IPS-20b (cell line): ENCODE measurements at regions not wholly inside any gene's neighbourhood (a gene's known extent, or its start where the extent isn't known, plus 50 kb on each side); places are given as distances from the start of the nearest gene placed in this dataset.

Experiments used
- H3K27ac ChIP-seq: one replicate; pipeline ENCODE4 v1.5.1; 2013; ENCODE audit warnings: low read length
- H3K27me3 ChIP-seq: 2 replicates; pipeline ENCODE4 v1.6.1; 2013; ENCODE audit warnings: mild to moderate bottlenecking, low read length, inconsistent platforms; ENCODE audit not compliant: insufficient read depth
- H3K36me3 ChIP-seq: 2 replicates; pipeline ENCODE4 v1.6.1; 2013; ENCODE audit warnings: low read depth, mild to moderate bottlenecking, inconsistent platforms, low read length, moderate library complexity; ENCODE audit not compliant: insufficient read depth
- H3K4me1 ChIP-seq: 2 replicates; pipeline ENCODE4 v1.6.1; 2013; ENCODE audit warnings: mild to moderate bottlenecking, control low read depth, inconsistent platforms, low read length, moderate library complexity; ENCODE audit not compliant: insufficient read depth
- H3K4me3 ChIP-seq: 2 replicates; pipeline ENCODE4 v1.5.1; 2013; ENCODE audit warnings: mild to moderate bottlenecking, low read length, inconsistent platforms
- H3K9ac ChIP-seq: 2 replicates; pipeline ENCODE4 v1.6.1; 2013; ENCODE audit warnings: low read depth, mild to moderate bottlenecking, inconsistent platforms, low read length, moderate library complexity
- H3K9me3 ChIP-seq: 2 replicates; pipeline ENCODE4 v1.6.1; 2013; ENCODE audit warnings: mild to moderate bottlenecking, low read depth, low read length, inconsistent platforms; ENCODE audit not compliant: insufficient read depth

- H3K9me3 ChIP-seq = no peaks in the 10 kb centered on the region
- H3K4me1 ChIP-seq = peaks cover 3% of the 10 kb centered on the region
- H3K27me3 ChIP-seq = no peaks in the 10 kb centered on the region; the same call in 1 of the 2 replicates
- H3K4me3 ChIP-seq = no peak overlapping the region
- no peak overlapping the region for H3K9ac ChIP-seq
- H3K36me3 ChIP-seq = no peaks in the 10 kb centered on the region
- H3K27ac ChIP-seq = no peak overlapping the region
Observed at GRCh38 chr10:121079226-121079625, 228.1 kb downstream of the WDR11 start.

- H3K27me3 ChIP-seq = no peaks in the 10 kb centered on the region; the same call in 1 of the 2 replicates
- H3K9ac ChIP-seq = no peak overlapping the region
Observed at GRCh38 chr10:121080281-121080891, 229.2 kb downstream of the WDR11 start.

GRCh38 chr10:121081306-121081705 lies 230.1 kb downstream of the WDR11 start:
- no peaks in the 10 kb centered on the region; the same call in 1 of the 2 replicates for H3K27me3 ChIP-seq
- no peaks in the 10 kb centered on the region for H3K36me3 ChIP-seq
- H3K4me3 ChIP-seq = no peak overlapping the region
- no peak overlapping the region for H3K27ac ChIP-seq
- H3K4me1 ChIP-seq = peaks cover 3% of the 10 kb centered on the region
- H3K9me3 ChIP-seq = no peaks in the 10 kb centered on the region
- H3K9ac ChIP-seq = no peak overlapping the region

More at GRCh38 chr10:121080281-121080891, 229.2 kb downstream of the WDR11 start:
- Histone ChIP-seq H3K36me3 (no peaks in the 10 kb centered on the region), H3K4me3 (no peak overlapping the region), H3K9me3 (no peaks in the 10 kb centered on the region), H3K4me1 (peaks cover 3% of the 10 kb centered on the region), H3K27ac (no peak overlapping the region)

- H3K4me1 ChIP-seq = peaks cover 3% of the 10 kb centered on the region
- no peaks in the 10 kb centered on the region for H3K9me3 ChIP-seq
- no peaks in the 10 kb centered on the region; the same call in 1 of the 2 replicates for H3K27me3 ChIP-seq
- H3K9ac ChIP-seq = no peak overlapping the region
- no peak overlapping the region for H3K27ac ChIP-seq
- H3K4me3 ChIP-seq = no peak overlapping the region
- no peaks in the 10 kb centered on the region for H3K36me3 ChIP-seq
Observed at GRCh38 chr10:121082984-121083383, 231.8 kb downstream of the WDR11 start.

GRCh38 chr10:121084016-121084674 lies 233.0 kb downstream of the WDR11 start:
- Histone ChIP-seq H3K9ac (no peak overlapping the region), H3K4me3 (no peak overlapping the region), H3K36me3 (no peaks in the 10 kb centered on the region), H3K27ac (no peak overlapping the region), H3K27me3 (no peaks in the 10 kb centered on the region), H3K4me1 (peaks cover 3% of the 10 kb centered on the region; the same call in 1 of the 2 replicates), H3K9me3 (no peaks in the 10 kb centered on the region)

GRCh38 chr10:121084675-121085070 lies 233.5 kb downstream of the WDR11 start:
- Histone ChIP-seq H3K9me3 (no peaks in the 10 kb centered on the region), H3K27me3 (no peaks in the 10 kb centered on the region), H3K4me1 (peaks cover 3% of the 10 kb centered on the region; the same call in 1 of the 2 replicates), H3K27ac (no peak overlapping the region), H3K9ac (no peak overlapping the region), H3K4me3 (no peak overlapping the region), H3K36me3 (no peaks in the 10 kb centered on the region)

GRCh38 chr10:121085367-121085766 lies 234.2 kb downstream of the WDR11 start:
- Histone ChIP-seq H3K9me3 (no peaks in the 10 kb centered on the region), H3K27ac (no peak overlapping the region), H3K27me3 (no peaks in the 10 kb centered on the region), H3K9ac (no peak overlapping the region), H3K36me3 (no peaks in the 10 kb centered on the region), H3K4me1 (peaks cover 3% of the 10 kb centered on the region; the same call in 1 of the 2 replicates), H3K4me3 (no peak overlapping the region)

GRCh38 chr10:121087129-121087528 lies 236.0 kb downstream of the WDR11 start:
- H3K4me1 ChIP-seq = peaks cover 3% of the 10 kb centered on the region; the same call in 1 of the 2 replicates
- H3K36me3 ChIP-seq = no peaks in the 10 kb centered on the region
- H3K9ac ChIP-seq = no peak overlapping the region
- no peaks in the 10 kb centered on the region for H3K27me3 ChIP-seq
- H3K9me3 ChIP-seq = no peaks in the 10 kb centered on the region
- no peak overlapping the region for H3K4me3 ChIP-seq
- H3K27ac ChIP-seq = no peak overlapping the region

- H3K27ac ChIP-seq = no peak overlapping the region
- no peak overlapping the region for H3K9ac ChIP-seq
- H3K27me3 ChIP-seq = no peaks in the 10 kb centered on the region
- H3K9me3 ChIP-seq = no peaks in the 10 kb centered on the region
- H3K4me3 ChIP-seq = no peak overlapping the region
- H3K4me1 ChIP-seq = peaks cover 3% of the 10 kb centered on the region
- no peaks in the 10 kb centered on the region for H3K36me3 ChIP-seq
Observed at GRCh38 chr10:121087688-121088087, 236.5 kb downstream of the WDR11 start.

- Histone ChIP-seq H3K27ac (no peak overlapping the region), H3K4me3 (no peak overlapping the region), H3K9ac (no peak overlapping the region), H3K4me1 (peaks cover 3% of the 10 kb centered on the region), H3K36me3 (no peaks in the 10 kb centered on the region), H3K9me3 (no peaks in the 10 kb centered on the region), H3K27me3 (no peaks in the 10 kb centered on the region)
Observed at GRCh38 chr10:121088524-121088923, 237.4 kb downstream of the WDR11 start.

GRCh38 chr10:121089434-121089833 lies 238.3 kb downstream of the WDR11 start:
- no peaks in the 10 kb centered on the region for H3K9me3 ChIP-seq

More at GRCh38 chr10:121089434-121089833, 238.3 kb downstream of the WDR11 start:
- Histone ChIP-seq H3K9ac (no peak overlapping the region), H3K27me3 (no peaks in the 10 kb centered on the region), H3K4me1 (no peaks in the 10 kb centered on the region; the same call in 1 of the 2 replicates), H3K36me3 (no peaks in the 10 kb centered on the region), H3K4me3 (no peak overlapping the region), H3K27ac (no peak overlapping the region)
